SK-N-SH treated with all-trans-retinoic acid at 6 μM for 48 hours (cell line): ENCODE measurements at regions not wholly inside any gene's neighbourhood (a gene's known extent, or its start where the extent isn't known, plus 50 kb on each side); places are given as distances from the start of the nearest gene placed in this dataset.
"Not testable (repeated sequence)": the region's sequence is repeated elsewhere in the genome, so short reads cannot be mapped to it uniquely, and the experiment has no call there.

ENCODE experiments used
- ATAC-seq: fragments of 200-7000 bp; cut with Tn5 transposase; 3 replicates; pipeline ENCODE4 v1.9.1; 2020; ENCODE audit warnings: mild to moderate bottlenecking, moderate library complexity
- BACH2 ChIP-seq: fragments of 250-450 bp; sonication (Bioruptor Pico); IDR thresholded peaks from 2 replicates; pipeline ENCODE4 v1.9.0; 2021; ENCODE audit warnings: mild to moderate bottlenecking, borderline replicate concordance
- CSDC2 ChIP-seq: fragments of 250-450 bp; sonication (Bioruptor Pico); IDR thresholded peaks from 2 replicates; pipeline ENCODE4 v1.5.0; 2020; ENCODE audit warnings: mild to moderate bottlenecking, moderate library complexity
- ESRRG ChIP-seq: fragments of 250-450 bp; sonication (Bioruptor Pico); IDR thresholded peaks from 2 replicates; pipeline ENCODE4 v1.6.1; 2021; ENCODE audit warnings: mild to moderate bottlenecking
- GLIS3 ChIP-seq: fragments of 250-450 bp; sonication (Bioruptor Pico); IDR thresholded peaks from 2 replicates; pipeline ENCODE4 v1.5.0; 2020; ENCODE audit warnings: mild to moderate bottlenecking, moderate library complexity
- ISL1 ChIP-seq: fragments of 250-450 bp; sonication (Bioruptor Pico); IDR thresholded peaks from 2 replicates; pipeline ENCODE4 v2.1.2; 2022; ENCODE audit warnings: mild to moderate bottlenecking, moderate library complexity
- OSR1 ChIP-seq: fragments of 250-450 bp; sonication (Bioruptor Pico); IDR thresholded peaks from 2 replicates; pipeline ENCODE4 v1.8.0; 2022; ENCODE audit warnings: moderate library complexity, mild to moderate bottlenecking, inconsistent platforms
- PPARA ChIP-seq: fragments of 250-450 bp; sonication (Bioruptor Pico); IDR thresholded peaks from 2 replicates; pipeline ENCODE4 v1.5.0; 2020; ENCODE audit warnings: mild to moderate bottlenecking, borderline replicate concordance
- SNAI2 ChIP-seq: fragments of 250-450 bp; sonication (Bioruptor Pico); IDR thresholded peaks from 2 replicates; pipeline ENCODE4 v1.5.0; 2020; ENCODE audit warnings: mild to moderate bottlenecking, moderate library complexity
- TCF4 ChIP-seq: fragments of 250-450 bp; sonication (Bioruptor Pico); IDR thresholded peaks from 2 replicates; pipeline ENCODE4 v1.8.0; 2021; ENCODE audit warnings: mild to moderate bottlenecking, moderate library complexity, borderline replicate concordance
- TOX ChIP-seq: fragments of 250-450 bp; sonication (Bioruptor Pico); IDR thresholded peaks from 2 replicates; pipeline ENCODE4 v1.8.0; 2021; ENCODE audit warnings: mild to moderate bottlenecking, moderate library complexity, borderline replicate concordance
- ZC3H10 ChIP-seq: fragments of 250-450 bp; sonication (Bioruptor Pico); IDR thresholded peaks from 2 replicates; pipeline ENCODE4 v1.5.1; 2021; ENCODE audit warnings: mild to moderate bottlenecking, moderate library complexity
- ZFP3 ChIP-seq: fragments of 250-450 bp; sonication (Bioruptor Pico); IDR thresholded peaks from 2 replicates; pipeline ENCODE4 v1.5.0; 2020; ENCODE audit warnings: mild to moderate bottlenecking, moderate library complexity
- ZFP30 ChIP-seq: fragments of 450-650 bp; formaldehyde crosslinking; IDR thresholded peaks from 2 replicates; pipeline ENCODE4 v1.5.0; 2022; ENCODE audit warnings: mild to moderate bottlenecking, moderate library complexity
- ZNF565 ChIP-seq: fragments of 450-650 bp; formaldehyde crosslinking; conservative IDR thresholded peaks from 2 replicates; pipeline ENCODE4 v1.5.0; 2020; ENCODE audit warnings: low read depth, mild to moderate bottlenecking, moderate library complexity
- ZNF70 ChIP-seq: fragments of 450-650 bp; formaldehyde crosslinking; IDR thresholded peaks from 2 replicates; pipeline ENCODE4 v1.5.0; 2020; ENCODE audit warnings: mild to moderate bottlenecking, moderate library complexity
- ZNF8 ChIP-seq: fragments of 450-650 bp; formaldehyde crosslinking; IDR thresholded peaks from 2 replicates; pipeline ENCODE4 v1.5.0; 2020; ENCODE audit warnings: mild to moderate bottlenecking, moderate library complexity
- TF ChIP-seq, protein P1 (sequence below): fragments of 250-450 bp; sonication (Bioruptor Pico); IDR thresholded peaks from 2 replicates; pipeline ENCODE4 v1.5.1; 2020; ENCODE audit warnings: low read depth, mild to moderate bottlenecking, moderate library complexity
- TF ChIP-seq, protein P2 (sequence below): fragments of 250-450 bp; sonication (Bioruptor Pico); IDR thresholded peaks from 2 replicates; pipeline ENCODE4 v1.8.0; 2020; ENCODE audit warnings: mild to moderate bottlenecking, moderate library complexity, borderline replicate concordance
- TF ChIP-seq, protein P3 (sequence below): fragments of 250-450 bp; sonication (Bioruptor Pico); IDR thresholded peaks from 2 replicates; pipeline ENCODE4 v1.5.0; 2020; ENCODE audit warnings: mild to moderate bottlenecking, moderate library complexity
- TF ChIP-seq, protein P4 (sequence below): fragments of 250-450 bp; sonication (Bioruptor Pico); IDR thresholded peaks from 2 replicates; pipeline ENCODE4 v1.8.0; 2021; ENCODE audit warnings: low read depth, mild to moderate bottlenecking, moderate library complexity, borderline replicate concordance

DNA sequence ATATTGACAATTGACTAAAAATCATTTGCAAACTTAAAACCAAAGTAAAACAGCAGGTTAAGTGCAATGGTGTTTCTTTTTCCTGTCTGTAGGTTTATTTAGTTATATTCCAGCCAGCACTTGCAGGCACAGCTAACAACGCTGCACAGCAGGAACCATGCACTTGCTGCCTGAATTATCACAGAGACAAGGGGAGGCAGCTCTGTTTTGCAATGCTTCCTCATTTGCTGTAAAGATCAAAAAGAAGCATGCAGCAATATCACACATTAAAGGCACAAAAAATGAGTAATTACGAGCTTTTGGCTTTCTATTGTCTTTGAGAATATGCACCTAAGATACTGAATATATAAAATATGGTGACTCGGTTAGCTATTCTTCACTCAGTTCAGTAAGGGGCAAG lies 241.9 kb downstream of the EPHA7 start:
- TF ChIP-seq SNAI2 (CRISPR knock-in tag) = no peak
- TF ChIP-seq BACH2 (CRISPR knock-in tag) = no peak
- no peak for TF ChIP-seq ZFP3
- no peak for TF ChIP-seq ZC3H10 (CRISPR knock-in tag)
- TF ChIP-seq ZNF565 = no peak
- no peak for TF ChIP-seq GLIS3 (CRISPR knock-in tag)
- no peak for TF ChIP-seq ZNF8
- no peak for ATAC-seq

DNA sequence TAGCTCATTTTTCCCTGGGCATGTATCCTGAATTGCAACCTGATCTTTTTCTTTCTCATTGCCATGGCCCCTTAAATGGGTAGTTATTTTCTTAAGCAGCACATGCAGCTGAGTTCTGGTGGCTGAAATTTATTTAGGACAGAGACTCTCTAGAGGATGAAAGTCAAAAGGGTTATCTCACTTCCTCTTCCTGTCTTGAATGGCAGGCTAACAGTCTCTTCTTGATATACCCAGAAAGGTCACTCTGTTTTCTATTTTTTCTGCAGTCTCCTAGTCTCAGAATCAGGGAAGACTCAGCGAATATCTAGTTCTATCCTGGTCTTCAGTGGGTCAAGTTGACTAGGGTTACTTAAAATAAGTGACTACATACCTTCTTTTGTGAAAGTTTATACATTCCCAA lies 243.3 kb downstream of the EPHA7 start:
- TF ChIP-seq ZFP30 (CRISPR knock-in tag) = no peak
- no peak for TF ChIP-seq ZNF70 (CRISPR knock-in tag)
- no peak for TF ChIP-seq TCF4 (CRISPR knock-in tag)
- TF ChIP-seq ZC3H10 (CRISPR knock-in tag) = no peak
- TF ChIP-seq SNAI2 (CRISPR knock-in tag) = no peak
- TF ChIP-seq BACH2 (CRISPR knock-in tag) = no peak
- no peak for TF ChIP-seq OSR1
- no peak for TF ChIP-seq PPARA (CRISPR knock-in tag)
- no peak for TF ChIP-seq ESRRG (CRISPR knock-in tag)
- TF ChIP-seq CSDC2 (CRISPR knock-in tag) = no peak
- TF ChIP-seq, protein P1, sequence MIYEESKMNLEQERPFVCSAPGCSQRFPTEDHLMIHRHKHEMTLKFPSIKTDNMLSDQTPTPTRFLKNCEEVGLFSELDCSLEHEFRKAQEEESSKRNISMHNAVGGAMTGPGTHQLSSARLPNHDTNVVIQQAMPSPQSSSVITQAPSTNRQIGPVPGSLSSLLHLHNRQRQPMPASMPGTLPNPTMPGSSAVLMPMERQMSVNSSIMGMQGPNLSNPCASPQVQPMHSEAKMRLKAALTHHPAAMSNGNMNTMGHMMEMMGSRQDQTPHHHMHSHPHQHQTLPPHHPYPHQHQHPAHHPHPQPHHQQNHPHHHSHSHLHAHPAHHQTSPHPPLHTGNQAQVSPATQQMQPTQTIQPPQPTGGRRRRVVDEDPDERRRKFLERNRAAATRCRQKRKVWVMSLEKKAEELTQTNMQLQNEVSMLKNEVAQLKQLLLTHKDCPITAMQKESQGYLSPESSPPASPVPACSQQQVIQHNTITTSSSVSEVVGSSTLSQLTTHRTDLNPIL (CRISPR knock-in tag) = no peak
- TF ChIP-seq ZFP3 = no peak
- TF ChIP-seq, protein P2, sequence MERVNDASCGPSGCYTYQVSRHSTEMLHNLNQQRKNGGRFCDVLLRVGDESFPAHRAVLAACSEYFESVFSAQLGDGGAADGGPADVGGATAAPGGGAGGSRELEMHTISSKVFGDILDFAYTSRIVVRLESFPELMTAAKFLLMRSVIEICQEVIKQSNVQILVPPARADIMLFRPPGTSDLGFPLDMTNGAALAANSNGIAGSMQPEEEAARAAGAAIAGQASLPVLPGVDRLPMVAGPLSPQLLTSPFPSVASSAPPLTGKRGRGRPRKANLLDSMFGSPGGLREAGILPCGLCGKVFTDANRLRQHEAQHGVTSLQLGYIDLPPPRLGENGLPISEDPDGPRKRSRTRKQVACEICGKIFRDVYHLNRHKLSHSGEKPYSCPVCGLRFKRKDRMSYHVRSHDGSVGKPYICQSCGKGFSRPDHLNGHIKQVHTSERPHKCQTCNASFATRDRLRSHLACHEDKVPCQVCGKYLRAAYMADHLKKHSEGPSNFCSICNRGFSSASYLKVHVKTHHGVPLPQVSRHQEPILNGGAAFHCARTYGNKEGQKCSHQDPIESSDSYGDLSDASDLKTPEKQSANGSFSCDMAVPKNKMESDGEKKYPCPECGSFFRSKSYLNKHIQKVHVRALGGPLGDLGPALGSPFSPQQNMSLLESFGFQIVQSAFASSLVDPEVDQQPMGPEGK (CRISPR knock-in tag) = no peak
- no peak for ATAC-seq

DNA sequence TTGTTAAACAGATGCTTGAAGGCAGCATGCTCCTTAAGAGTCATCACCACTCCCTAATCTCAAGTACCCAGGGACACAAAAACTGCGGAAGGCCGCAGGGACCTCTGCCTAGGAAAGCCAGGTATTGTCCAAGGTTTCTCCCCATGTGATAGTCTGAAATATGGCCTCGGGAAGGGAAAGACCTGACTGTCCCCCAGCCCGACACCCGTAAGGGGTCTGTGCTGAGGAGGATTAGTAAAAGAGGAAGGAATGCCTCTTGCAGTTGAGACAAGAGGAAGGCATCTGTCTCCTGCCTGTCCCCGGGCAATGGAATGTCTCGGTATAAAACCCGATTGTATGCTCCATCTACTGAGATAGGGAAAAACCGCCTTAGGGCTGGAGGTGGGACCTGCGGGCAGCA lies 245.8 kb downstream of the EPHA7 start:
- not testable (repeated sequence) for ATAC-seq

DNA sequence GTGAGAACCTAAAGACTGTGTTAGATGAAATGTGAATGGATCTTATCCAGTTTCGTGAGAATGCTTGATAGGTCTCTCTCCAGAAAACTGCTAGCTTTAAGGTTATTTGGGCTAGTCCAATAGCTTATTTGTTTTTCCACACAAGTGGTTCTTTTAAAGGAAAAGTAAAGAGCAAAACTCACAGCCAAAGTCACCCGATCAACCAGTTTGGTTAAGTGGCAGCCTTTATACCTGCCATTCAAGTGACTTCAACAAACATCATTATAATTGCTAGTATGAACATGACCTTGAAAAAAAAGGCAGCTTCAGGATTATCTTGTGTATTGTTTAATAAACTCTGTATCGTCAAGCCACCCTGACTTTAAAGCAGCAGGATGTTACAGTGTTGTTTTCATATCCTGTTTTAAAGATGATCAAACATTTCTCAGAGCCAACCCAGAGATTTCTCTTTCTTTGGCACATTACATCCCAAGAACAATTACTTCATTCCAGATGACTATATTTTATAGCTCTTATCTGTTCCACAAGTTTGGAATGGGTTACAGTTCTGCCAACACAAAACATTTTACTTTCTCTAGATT lies 253.4 kb downstream of the EPHA7 start:
- no peak for TF ChIP-seq BACH2 (CRISPR knock-in tag)
- no peak for TF ChIP-seq TOX (CRISPR knock-in tag)
- no peak for TF ChIP-seq GLIS3 (CRISPR knock-in tag)
- no peak for TF ChIP-seq ZFP30 (CRISPR knock-in tag)
- TF ChIP-seq CSDC2 (CRISPR knock-in tag) = no peak
- TF ChIP-seq ZNF8 = no peak
- no peak for TF ChIP-seq ZNF565
- no peak for TF ChIP-seq PPARA (CRISPR knock-in tag)
- TF ChIP-seq, protein P1 (CRISPR knock-in tag) = no peak
- TF ChIP-seq ZFP3 = no peak
- TF ChIP-seq ZC3H10 (CRISPR knock-in tag) = no peak
- TF ChIP-seq, protein P3, sequence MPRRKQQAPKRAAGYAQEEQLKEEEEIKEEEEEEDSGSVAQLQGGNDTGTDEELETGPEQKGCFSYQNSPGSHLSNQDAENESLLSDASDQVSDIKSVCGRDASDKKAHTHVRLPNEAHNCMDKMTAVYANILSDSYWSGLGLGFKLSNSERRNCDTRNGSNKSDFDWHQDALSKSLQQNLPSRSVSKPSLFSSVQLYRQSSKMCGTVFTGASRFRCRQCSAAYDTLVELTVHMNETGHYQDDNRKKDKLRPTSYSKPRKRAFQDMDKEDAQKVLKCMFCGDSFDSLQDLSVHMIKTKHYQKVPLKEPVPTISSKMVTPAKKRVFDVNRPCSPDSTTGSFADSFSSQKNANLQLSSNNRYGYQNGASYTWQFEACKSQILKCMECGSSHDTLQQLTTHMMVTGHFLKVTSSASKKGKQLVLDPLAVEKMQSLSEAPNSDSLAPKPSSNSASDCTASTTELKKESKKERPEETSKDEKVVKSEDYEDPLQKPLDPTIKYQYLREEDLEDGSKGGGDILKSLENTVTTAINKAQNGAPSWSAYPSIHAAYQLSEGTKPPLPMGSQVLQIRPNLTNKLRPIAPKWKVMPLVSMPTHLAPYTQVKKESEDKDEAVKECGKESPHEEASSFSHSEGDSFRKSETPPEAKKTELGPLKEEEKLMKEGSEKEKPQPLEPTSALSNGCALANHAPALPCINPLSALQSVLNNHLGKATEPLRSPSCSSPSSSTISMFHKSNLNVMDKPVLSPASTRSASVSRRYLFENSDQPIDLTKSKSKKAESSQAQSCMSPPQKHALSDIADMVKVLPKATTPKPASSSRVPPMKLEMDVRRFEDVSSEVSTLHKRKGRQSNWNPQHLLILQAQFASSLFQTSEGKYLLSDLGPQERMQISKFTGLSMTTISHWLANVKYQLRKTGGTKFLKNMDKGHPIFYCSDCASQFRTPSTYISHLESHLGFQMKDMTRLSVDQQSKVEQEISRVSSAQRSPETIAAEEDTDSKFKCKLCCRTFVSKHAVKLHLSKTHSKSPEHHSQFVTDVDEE = no peak
- TF ChIP-seq ISL1 (CRISPR knock-in tag) = no peak
- TF ChIP-seq, protein P4, sequence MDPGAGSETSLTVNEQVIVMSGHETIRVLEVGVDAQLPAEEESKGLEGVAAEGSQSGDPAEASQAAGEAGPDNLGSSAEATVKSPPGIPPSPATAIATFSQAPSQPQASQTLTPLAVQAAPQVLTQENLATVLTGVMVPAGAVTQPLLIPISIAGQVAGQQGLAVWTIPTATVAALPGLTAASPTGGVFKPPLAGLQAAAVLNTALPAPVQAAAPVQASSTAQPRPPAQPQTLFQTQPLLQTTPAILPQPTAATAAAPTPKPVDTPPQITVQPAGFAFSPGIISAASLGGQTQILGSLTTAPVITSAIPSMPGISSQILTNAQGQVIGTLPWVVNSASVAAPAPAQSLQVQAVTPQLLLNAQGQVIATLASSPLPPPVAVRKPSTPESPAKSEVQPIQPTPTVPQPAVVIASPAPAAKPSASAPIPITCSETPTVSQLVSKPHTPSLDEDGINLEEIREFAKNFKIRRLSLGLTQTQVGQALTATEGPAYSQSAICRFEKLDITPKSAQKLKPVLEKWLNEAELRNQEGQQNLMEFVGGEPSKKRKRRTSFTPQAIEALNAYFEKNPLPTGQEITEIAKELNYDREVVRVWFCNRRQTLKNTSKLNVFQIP = no peak
- TF ChIP-seq ESRRG (CRISPR knock-in tag) = no peak
- ATAC-seq = no peak
